GM23338 (cell line): ENCODE measurements at regions not wholly inside any gene's neighbourhood (a gene's known extent, or its start where the extent isn't known, plus 50 kb on each side); places are given as distances from the start of the nearest gene placed in this dataset.

ENCODE experiments used
- ATAC-seq: fragments of 200-7000 bp; cut with Tn5 transposase; 3 replicates; pipeline ENCODE4 v1.9.1; 2020
- DNase-seq: peaks from one replicate; pipeline ENCODE4 v3.0.0-alpha.2; 2015; ENCODE audit warnings: low spot score
- H2AFZ ChIP-seq: fragments of 200-600 bp; sonication (generic); 2 replicates; pipeline ENCODE4 v1.8.0; 2016; ENCODE audit warnings: antibody characterized with exemption, mild to moderate bottlenecking, moderate library complexity
- H3F3A ChIP-seq: fragments of 200-600 bp; sonication (generic); replicated peaks from 2 replicates; pipeline ENCODE4 v1.8.0; 2017; ENCODE audit warnings: antibody characterized with exemption, mixed run types, low read depth
- H3K27ac ChIP-seq: fragments of 200-600 bp; sonication (generic); 2 replicates; pipeline ENCODE4 v1.6.1; 2016; ENCODE audit warnings: low read depth
- H3K27me3 ChIP-seq: fragments of 200-600 bp; sonication (generic); 2 replicates; pipeline ENCODE4 v1.8.0; 2016; ENCODE audit warnings: mild to moderate bottlenecking, mixed run types, moderate library complexity; ENCODE audit not compliant: insufficient read depth
- H3K36me3 ChIP-seq: fragments of 200-600 bp; sonication (generic); 2 replicates; pipeline ENCODE4 v1.8.0; 2016; ENCODE audit warnings: mild to moderate bottlenecking; ENCODE audit not compliant: insufficient read depth
- H3K4me1 ChIP-seq: fragments of 200-600 bp; sonication (generic); 2 replicates; pipeline ENCODE4 v1.8.0; 2016; ENCODE audit warnings: mild to moderate bottlenecking, moderate library complexity; ENCODE audit not compliant: insufficient read depth
- H3K4me2 ChIP-seq: fragments of 200-600 bp; sonication (generic); 2 replicates; pipeline ENCODE4 v1.7.1; 2017; ENCODE audit warnings: mixed run types
- H3K4me3 ChIP-seq: fragments of 200-600 bp; sonication (generic); 2 replicates; pipeline ENCODE4 v1.6.1; 2016; ENCODE audit warnings: mixed run types
- H3K79me2 ChIP-seq: fragments of 200-600 bp; sonication (generic); replicated peaks from 2 replicates; pipeline ENCODE4 v1.8.0; 2017; ENCODE audit warnings: mild to moderate bottlenecking; ENCODE audit not compliant: insufficient read depth
- H3K9me2 ChIP-seq: fragments of 200-600 bp; sonication (generic); 2 replicates; pipeline ENCODE4 v1.8.0; 2017; ENCODE audit not compliant: insufficient read depth
- H4K20me1 ChIP-seq: fragments of 200-600 bp; sonication (generic); replicated peaks from 2 replicates; pipeline ENCODE4 v1.8.0; 2017; ENCODE audit warnings: mild to moderate bottlenecking; ENCODE audit not compliant: insufficient read depth
- H3K27ac Mint-ChIP-seq: 2 replicates; pipeline ENCODE4 v1.8.0; 2020; ENCODE audit warnings: inconsistent platforms, mild to moderate bottlenecking, moderate library complexity, mixed read lengths
- H3K27me3 Mint-ChIP-seq: 3 replicates; pipeline ENCODE4 v1.8.0; 2022; ENCODE audit warnings: low read depth, mild to moderate bottlenecking, moderate library complexity, mixed read lengths, inconsistent platforms; ENCODE audit not compliant: insufficient read depth, poor library complexity
- H3K36me3 Mint-ChIP-seq: 3 replicates; pipeline ENCODE4 v1.8.0; 2021; ENCODE audit warnings: low read depth, mild to moderate bottlenecking, inconsistent platforms, moderate library complexity, mixed read lengths
- H3K4me1 Mint-ChIP-seq: 3 replicates; pipeline ENCODE4 v1.8.0; 2020; ENCODE audit warnings: mild to moderate bottlenecking, inconsistent platforms, mixed read lengths
- H3K4me3 Mint-ChIP-seq: 3 replicates; pipeline ENCODE4 v1.8.0; 2021; ENCODE audit warnings: moderate library complexity, mild to moderate bottlenecking, inconsistent platforms, mixed read lengths
- H3K9me3 Mint-ChIP-seq: 3 replicates; pipeline ENCODE4 v1.8.0; 2020; ENCODE audit warnings: moderate library complexity, mild to moderate bottlenecking, inconsistent platforms, mixed read lengths
- CREB1 ChIP-seq: fragments of 250-450 bp; sonication (Bioruptor Pico); IDR thresholded peaks from 2 replicates; pipeline ENCODE4 v1.5.0; 2020; ENCODE audit warnings: low read depth, mild to moderate bottlenecking, moderate library complexity
- CTCF ChIP-seq, 2 experiments: fragments of 200-600 bp in 1 of 2; sonication (generic) in 1 of 2; conservative IDR thresholded peaks; 2 replicates each; pipeline versions ENCODE4 v1.5.1 to v1.6.1; 2016 to 2017; ENCODE audit warnings: antibody characterized with exemption in 2 of 2, low read depth in 2 of 2, mild to moderate bottlenecking in 2 of 2, moderate library complexity in 1 of 2
- ETS1 ChIP-seq: IDR thresholded peaks from 2 replicates; pipeline ENCODE4 v1.6.1; 2016; ENCODE audit warnings: antibody characterized with exemption
- EZH2 ChIP-seq: fragments of 200-600 bp; sonication (generic); IDR thresholded peaks from one replicate; pipeline ENCODE4 v1.8.0; 2017; ENCODE audit warnings: antibody characterized with exemption, mild to moderate bottlenecking, low read depth; ENCODE audit not compliant: unreplicated experiment
- JUNB ChIP-seq: IDR thresholded peaks from one replicate; pipeline ENCODE4 v1.6.1; 2016; ENCODE audit warnings: antibody characterized with exemption; ENCODE audit not compliant: unreplicated experiment
- REST ChIP-seq: IDR thresholded peaks from one replicate; pipeline ENCODE4 v1.6.1; 2018; ENCODE audit warnings: antibody characterized with exemption; ENCODE audit not compliant: unreplicated experiment
- STAT1 ChIP-seq: IDR thresholded peaks from one replicate; pipeline ENCODE4 v1.6.1; 2016; ENCODE audit warnings: antibody characterized with exemption; ENCODE audit not compliant: unreplicated experiment
- ZNF331 ChIP-seq: fragments of 250-450 bp; sonication (Bioruptor Pico); IDR thresholded peaks from 2 replicates; pipeline ENCODE4 v1.5.0; 2020; ENCODE audit warnings: low read depth, mild to moderate bottlenecking, moderate library complexity
- ZNF462 ChIP-seq: fragments of 250-450 bp; sonication (Bioruptor Pico); IDR thresholded peaks from 2 replicates; pipeline ENCODE4 v1.5.0; 2020; ENCODE audit warnings: mild to moderate bottlenecking, moderate library complexity

GRCh38 chr6:104046426-104046825 lies 813.3 kb downstream of the HACE1 start (continued):
- no peak for TF ChIP-seq REST
- TF ChIP-seq ZNF331 (CRISPR knock-in tag) = no peak
- no peak for TF ChIP-seq EZH2

GRCh38 chr6:104031346-104031745 lies 828.4 kb downstream of the HACE1 start:
- Histone ChIP-seq H3K27me3 (no peaks in the 10 kb centered on the region), H3F3A (no peaks in the 10 kb centered on the region), H4K20me1 (no peaks in the 10 kb centered on the region), H3K36me3 (no peaks in the 10 kb centered on the region), H3K4me2 (no peak overlapping the region), H3K27ac (no peak overlapping the region), H2AFZ (no peak overlapping the region), H3K79me2 (no peaks in the 10 kb centered on the region), H3K4me3 (no peak overlapping the region), H3K9me2 (no peaks in the 10 kb centered on the region), H3K4me1 (no peaks in the 10 kb centered on the region)
- H3K4me1 Mint-ChIP-seq = no peaks in the 10 kb centered on the region
- H3K36me3 Mint-ChIP-seq = no peaks in the 10 kb centered on the region
- H3K9me3 Mint-ChIP-seq = no peaks in the 10 kb centered on the region
- ATAC-seq (no peak), DNase-seq (no peak)
- no peaks in the 10 kb centered on the region for H3K27me3 Mint-ChIP-seq
- H3K4me3 Mint-ChIP-seq = no peak overlapping the region
- H3K27ac Mint-ChIP-seq = no peak overlapping the region
- no peak for TF ChIP-seq JUNB
- TF ChIP-seq ETS1 = no peak
- no peak for TF ChIP-seq CREB1 (CRISPR knock-in tag)
- TF ChIP-seq ZNF462 (CRISPR knock-in tag) = no peak
- TF ChIP-seq EZH2 = no peak
- no peak for TF ChIP-seq CTCF (conservative IDR thresholded peaks at IDR 0.05; ENCODE audit: low read depth in 2 of 2)
- TF ChIP-seq STAT1 = no peak
- no peak for TF ChIP-seq REST
